Stimulated activated CD4-positive, alpha-beta T cell treated with anti-CD3 and anti-CD28 coated beads, Interleukin-1b, Interleukin-23, amount 100 ng/mL, for 48 hours (primary cell): ENCODE measurements at regions not wholly inside any gene's neighbourhood (a gene's known extent, or its start where the extent isn't known, plus 50 kb on each side); places are given as distances from the start of the nearest gene placed in this dataset.

Experiments
- DNase-seq: peaks from one replicate; pipeline ENCODE4 v3.0.0-alpha.2; 2020

GRCh38 chr4:38609614-38610013 lies 54.4 kb upstream of the KLF3 start:
- DNase-seq: no peak

GRCh38 chr4:38610521-38610920 lies 53.5 kb upstream of the KLF3 start:
- no peak for DNase-seq

GRCh38 chr4:38610966-38611431 lies 53.0 kb upstream of the KLF3 start:
- DNase-seq: no peak

GRCh38 chr4:38611676-38612075 lies 52.3 kb upstream of the KLF3 start:
- no peak for DNase-seq

GRCh38 chr4:38612646-38613414 lies 51.2 kb upstream of the KLF3 start:
- DNase-seq: no peak
